Mucosa of descending colon (tissue), 3 donors: ENCODE measurements at regions not wholly inside any gene's neighbourhood (a gene's known extent, or its start where the extent isn't known, plus 50 kb on each side); places are given as distances from the start of the nearest gene placed in this dataset.

Experiments used
- ATAC-seq: fragments of 200-7000 bp; cut with Tn5 transposase; one replicate; pipeline ENCODE4 v1.9.1; 2020; ENCODE audit warnings: mild to moderate bottlenecking, moderate library complexity
- DNase-seq, 3 donors: peaks; one replicate each; pipeline ENCODE4 v3.0.0-alpha.2; 2020
- H3K36me3 ChIP-seq: fragments of 200-600 bp; one replicate; pipeline ENCODE4 v1.8.0; 2021; ENCODE audit warnings: low read depth, mild to moderate bottlenecking
- H3K4me1 ChIP-seq: fragments of 200-600 bp; one replicate; pipeline ENCODE4 v1.8.0; 2021; ENCODE audit warnings: low read depth, mild to moderate bottlenecking
- H3K4me3 ChIP-seq: fragments of 200-600 bp; one replicate; pipeline ENCODE4 v1.8.0; 2021; ENCODE audit warnings: mild to moderate bottlenecking
- H3K9me3 ChIP-seq: fragments of 200-600 bp; one replicate; pipeline ENCODE4 v1.8.0; 2021; ENCODE audit warnings: mild to moderate bottlenecking
- CTCF ChIP-seq: fragments of 200-600 bp; IDR thresholded peaks from one replicate; pipeline ENCODE4 v1.8.0; 2022; ENCODE audit warnings: antibody characterized with exemption, mild to moderate bottlenecking
- intact Hi-C, 2 donors: fragments of 100-400 bp; cut with DNase I in 1 of 2; cut with micrococcal nuclease in 1 of 2; formaldehyde crosslinking; loops; one replicate each; pipeline versions ENCODE4 v1.11.0 to v1.11.1; 2022; cut with DNase I, micrococcal nuclease
- donor health status: DM: no; HTN: no; CAD: no; lungs with moderate emphysema.
- donor health status: DM: no; HTN: no; CAD: no.
- donor health status: DM: no; HTN: yes; CAD: no.

GRCh38 chr12:74846116-74846515 is 308.5 kb downstream of the ATXN7L3B start:
- no peak for DNase-seq
- Histone ChIP-seq H3K4me3 (no peak overlapping the region), H3K9me3 (no peaks in the 10 kb centered on the region), H3K4me1 (no peaks in the 10 kb centered on the region), H3K36me3 (no peaks in the 10 kb centered on the region)
- ATAC-seq: no peak
- TF ChIP-seq CTCF: no peak
- intact Hi-C loops: no loop called here

GRCh38 chr12:74847169-74847568 is 309.5 kb downstream of the ATXN7L3B start:
- no peak for ATAC-seq
- intact Hi-C loops: no loop called here
- Histone ChIP-seq H3K36me3 (no peaks in the 10 kb centered on the region), H3K9me3 (no peaks in the 10 kb centered on the region), H3K4me3 (no peak overlapping the region), H3K4me1 (no peaks in the 10 kb centered on the region)
- no peak for DNase-seq
- no peak for TF ChIP-seq CTCF

DNA sequence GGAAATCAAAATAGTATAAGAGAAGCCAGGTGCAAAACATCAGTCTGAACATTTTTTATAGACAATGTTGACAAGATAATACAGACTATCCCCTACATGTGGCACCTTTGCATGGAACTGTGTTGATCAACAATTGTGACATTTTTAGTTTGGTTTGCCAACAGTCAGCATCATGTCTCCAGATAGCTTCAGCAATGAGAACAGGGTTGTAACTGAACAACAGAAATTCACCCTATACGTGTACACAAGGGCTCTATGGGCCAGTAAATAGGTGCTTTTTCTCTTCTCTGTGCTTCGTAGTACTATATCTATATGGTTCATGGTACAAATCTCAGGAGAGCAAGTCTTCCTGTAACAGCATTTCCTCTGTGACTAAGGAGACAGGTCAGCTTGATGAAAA is 310.4 kb downstream of the ATXN7L3B start:
- Histone ChIP-seq H3K4me1 (no peaks in the 10 kb centered on the region), H3K4me3 (no peak overlapping the region), H3K9me3 (no peaks in the 10 kb centered on the region), H3K36me3 (no peaks in the 10 kb centered on the region)
- ATAC-seq (no peak), DNase-seq (no peak)
- intact Hi-C loops: no loop called here
- no peak for TF ChIP-seq CTCF

- TF ChIP-seq CTCF: no peak
- intact Hi-C loops: no loop called here
- no peak overlapping the region for H3K4me3 ChIP-seq
- H3K9me3 ChIP-seq: no peaks in the 10 kb centered on the region
- no peak for DNase-seq
- no peaks in the 10 kb centered on the region for H3K4me1 ChIP-seq
- no peaks in the 10 kb centered on the region for H3K36me3 ChIP-seq
- no peak for ATAC-seq
Measured at GRCh38 chr12:74849801-74850200, 312.2 kb downstream of the ATXN7L3B start.

DNA sequence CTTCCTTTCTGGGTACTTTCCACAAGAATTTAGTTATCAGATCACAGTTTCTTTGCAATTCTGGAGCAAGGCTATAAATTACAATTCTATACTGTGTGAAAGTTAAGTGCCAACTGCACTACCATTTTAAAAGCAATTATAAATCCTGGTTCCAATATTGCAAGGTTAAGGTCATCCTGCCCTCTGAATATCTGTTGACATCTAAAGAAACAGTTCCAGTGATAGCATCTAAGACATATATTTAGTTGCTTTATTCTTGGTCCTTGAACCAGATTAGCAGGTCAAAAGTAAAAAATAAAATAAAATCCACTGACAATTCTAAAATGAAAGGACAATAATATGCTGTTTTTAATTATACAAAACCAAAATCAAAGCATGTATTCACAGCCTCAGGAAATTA is 334.2 kb downstream of the ATXN7L3B start:
- no peak for ATAC-seq

More for the DNA sequence above, 334.2 kb downstream of the ATXN7L3B start:
- Histone ChIP-seq H3K9me3 (no peaks in the 10 kb centered on the region), H3K36me3 (no peaks in the 10 kb centered on the region), H3K4me3 (no peak overlapping the region), H3K4me1 (no peaks in the 10 kb centered on the region)
- no peak for DNase-seq
- no peak for TF ChIP-seq CTCF
- intact Hi-C loops: no loop called here
